Neural progenitor cell (in vitro differentiated cells): ENCODE measurements at regions not wholly inside any gene's neighbourhood (a gene's known extent, or its start where the extent isn't known, plus 50 kb on each side); places are given as distances from the start of the nearest gene placed in this dataset.

Source experiments
- CTCF ChIP-seq: fragments of 200-600 bp; sonication (generic); IDR thresholded peaks from 2 replicates; pipeline ENCODE4 v1.5.1; 2017; ENCODE audit warnings: antibody characterized with exemption, mild to moderate bottlenecking
- EZH2 ChIP-seq: fragments of 200-600 bp; sonication (generic); IDR thresholded peaks from 2 replicates; pipeline ENCODE4 v1.6.1; 2017; ENCODE audit warnings: antibody characterized with exemption, mild to moderate bottlenecking, moderate library complexity

DNA sequence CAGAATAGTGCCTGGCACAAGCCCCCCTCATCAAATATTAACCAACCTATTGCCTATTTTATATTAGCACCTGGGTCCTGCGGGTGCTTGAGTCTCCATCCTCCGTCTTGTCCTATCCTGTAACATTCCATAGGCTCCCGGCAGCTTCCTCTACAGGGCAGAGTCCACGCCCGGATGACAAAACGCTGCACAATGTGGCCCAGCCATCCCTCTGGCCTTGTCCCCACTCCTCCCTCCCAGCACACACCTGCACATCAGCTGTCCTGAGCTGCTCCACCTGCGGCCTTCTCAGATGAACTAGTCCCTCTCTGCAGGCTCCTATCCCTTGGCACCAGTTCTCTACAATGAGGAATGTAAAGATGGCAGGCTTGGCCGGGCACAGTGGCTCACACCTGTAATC, 153.5 kb upstream of the PDE1C start:
- TF ChIP-seq CTCF: no peak
- no peak for TF ChIP-seq EZH2
